Kidney epithelial cell (primary cell): ENCODE measurements at regions not wholly inside any gene's neighbourhood (a gene's known extent, or its start where the extent isn't known, plus 50 kb on each side); places are given as distances from the start of the nearest gene placed in this dataset.

Experiments
- DNase-seq: peaks from one replicate; pipeline ENCODE4 v3.0.0-alpha.2; 2010; ENCODE audit warnings: low read depth
- H3K27me3 ChIP-seq: 2 replicates; pipeline ENCODE4 v1.6.0; 2011; ENCODE audit warnings: low read length; ENCODE audit not compliant: control insufficient read depth, insufficient read depth
- H3K36me3 ChIP-seq: 2 replicates; pipeline ENCODE4 v1.5.1; 2011; ENCODE audit warnings: low read length; ENCODE audit not compliant: control insufficient read depth, insufficient read depth
- H3K4me3 ChIP-seq: 2 replicates; pipeline ENCODE4 v1.5.1; 2011; ENCODE audit warnings: low read depth, mild to moderate bottlenecking, control low read depth, low read length
- CTCF ChIP-seq: IDR thresholded peaks from 2 replicates; pipeline ENCODE4 v1.5.1; 2011; ENCODE audit warnings: mild to moderate bottlenecking, moderate library complexity, low read length, control low read depth, inconsistent platforms; ENCODE audit not compliant: insufficient read depth, poor library complexity, severe bottlenecking

- Histone ChIP-seq H3K36me3 (no peaks in the 10 kb centered on the region), H3K4me3 (no peak overlapping the region), H3K27me3 (peaks cover 7% of the 10 kb centered on the region)
- no peak for DNase-seq
- no peak for TF ChIP-seq CTCF
Measured at GRCh38 chr6:169838346-169839028, 87.1 kb downstream of the ERMARD start.

- no peak for DNase-seq
- no peak for TF ChIP-seq CTCF
- no peaks in the 10 kb centered on the region for H3K36me3 ChIP-seq
Measured at GRCh38 chr6:169837529-169838250, 86.3 kb downstream of the ERMARD start.

GRCh38 chr6:169833258-169833794 is 81.9 kb downstream of the ERMARD start:
- no peaks in the 10 kb centered on the region for H3K36me3 ChIP-seq
- peaks cover 10% of the 10 kb centered on the region for H3K27me3 ChIP-seq
- no peak for TF ChIP-seq CTCF
- DNase-seq, result no peak
- H3K4me3 ChIP-seq, result no peak overlapping the region

More at GRCh38 chr6:169837529-169838250, 86.3 kb downstream of the ERMARD start:
- Histone ChIP-seq H3K27me3 (peaks cover 7% of the 10 kb centered on the region), H3K4me3 (no peak overlapping the region)

GRCh38 chr6:169832247-169832948 is 81.0 kb downstream of the ERMARD start:
- TF ChIP-seq CTCF, result no peak
- DNase-seq, result no peak
- Histone ChIP-seq H3K4me3 (no peak overlapping the region), H3K36me3 (no peaks in the 10 kb centered on the region), H3K27me3 (peaks cover 7% of the 10 kb centered on the region)

GRCh38 chr6:169831450-169832246 is 80.2 kb downstream of the ERMARD start:
- no peak overlapping the region for H3K4me3 ChIP-seq
- peak; percentile 96 for TF ChIP-seq CTCF
- H3K27me3 ChIP-seq, result peaks cover 9% of the 10 kb centered on the region
- DNase-seq, result peak; percentile 14
- no peaks in the 10 kb centered on the region for H3K36me3 ChIP-seq
